ENCODE measurements at regions not wholly inside any gene's neighbourhood (a gene's known extent, or its start where the extent isn't known, plus 50 kb on each side); places are given as distances from the start of the nearest gene placed in this dataset.

- no peak overlapping the region for H3K9ac ChIP-seq (ENCODE audit: control insufficient read depth, extremely low read depth, insufficient read depth, low read length)
- no peak overlapping the region for H3K27ac ChIP-seq (ENCODE audit: control insufficient read depth, insufficient read depth, low read length)
- H3K9me1 ChIP-seq (ENCODE audit: control insufficient read depth, extremely low read depth, insufficient read depth, low read length) = no peaks in the 10 kb centered on the region
- no peak for FAIRE-seq
- dilution Hi-C loops (cut with MboI; ENCODE audit: extremely low pct_ligation_motif_present, low sequenced_read_pairs) = no loop called here
- H3K36me3 ChIP-seq (ENCODE audit: control insufficient read depth in 2 of 2, extremely low read depth in 1 of 2, insufficient read depth in 2 of 2, low read length in 2 of 2) = no peaks in the 10 kb centered on the region
- no peaks in the 10 kb centered on the region for H3K79me2 ChIP-seq (ENCODE audit: control insufficient read depth, insufficient read depth, low read length)
- H3K4me1 ChIP-seq (ENCODE audit: control insufficient read depth, extremely low read depth, insufficient read depth, low read length) = no peaks in the 10 kb centered on the region
- no peaks in the 10 kb centered on the region for H4K20me1 ChIP-seq (ENCODE audit: control insufficient read depth, extremely low read depth, insufficient read depth, low read length)
- no peak overlapping the region for H2AFZ ChIP-seq (ENCODE audit: control insufficient read depth, low read length)
- no peaks in the 10 kb centered on the region for H3K27me3 ChIP-seq (ENCODE audit: control insufficient read depth, extremely low read depth, insufficient read depth, low read length)
- H3K4me2 ChIP-seq (ENCODE audit: control insufficient read depth, extremely low read depth, insufficient read depth, low read depth, low read length) = no peak overlapping the region
- no peak for DNase-seq (ENCODE audit: low read depth, low spot score)
- H3K9me3 ChIP-seq (ENCODE audit: control insufficient read depth, low read depth, low read length) = no peaks in the 10 kb centered on the region
- TF ChIP-seq EZH2 (IDR thresholded peaks at IDR 0.05; ENCODE audit: low read length) (no peak), CTCF (optimal IDR thresholded peaks at IDR 0.05 in 1 of 3, IDR thresholded peaks at IDR 0.05 in 1 of 3, conservative IDR thresholded peaks at IDR 0.05 in 1 of 3; ENCODE audit: extremely low read depth in 1 of 3, insufficient read depth in 2 of 3, low read length in 3 of 3) (no peak)
- no peak overlapping the region for H3K4me3 ChIP-seq (ENCODE audit: control insufficient read depth in 2 of 3, extremely low read depth in 1 of 3, insufficient read depth in 2 of 3, low read depth in 1 of 3, low read length in 3 of 3)
Measured at GRCh38 chr16:85987750-85988078, 88.8 kb downstream of the IRF8 start.

DNA sequence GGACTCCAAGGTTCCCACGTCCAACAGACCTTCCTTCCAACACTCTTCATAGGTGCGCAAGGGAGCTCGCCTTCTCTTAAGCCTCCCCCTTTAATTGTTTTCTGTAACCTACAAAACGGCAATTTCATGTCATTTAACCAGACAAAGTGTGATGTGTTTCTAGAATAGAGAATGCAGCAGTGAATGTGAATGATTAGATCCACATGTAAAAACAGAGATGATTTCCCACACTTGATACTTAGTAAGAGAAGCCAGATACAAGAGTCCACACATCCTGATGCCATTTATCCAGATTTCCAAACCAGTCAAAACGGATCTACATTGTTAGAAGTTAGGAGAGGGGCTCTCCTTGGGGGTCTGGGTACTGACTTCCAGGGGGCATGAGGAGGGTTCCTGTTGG lies 89.3 kb downstream of the IRF8 start:
- H3K27me3 ChIP-seq (ENCODE audit: control insufficient read depth, extremely low read depth, insufficient read depth, low read length) = no peaks in the 10 kb centered on the region
- no peak for FAIRE-seq

More for the DNA sequence above, 89.3 kb downstream of the IRF8 start:
- no peaks in the 10 kb centered on the region for H3K9me3 ChIP-seq (ENCODE audit: control insufficient read depth, low read depth, low read length)
- no peaks in the 10 kb centered on the region for H3K79me2 ChIP-seq (ENCODE audit: control insufficient read depth, insufficient read depth, low read length)
- H3K4me1 ChIP-seq (ENCODE audit: control insufficient read depth, extremely low read depth, insufficient read depth, low read length) = no peaks in the 10 kb centered on the region
- dilution Hi-C loops (cut with MboI; ENCODE audit: extremely low pct_ligation_motif_present, low sequenced_read_pairs) = no loop called here
- H4K20me1 ChIP-seq (ENCODE audit: control insufficient read depth, extremely low read depth, insufficient read depth, low read length) = no peaks in the 10 kb centered on the region
- no peak overlapping the region for H2AFZ ChIP-seq (ENCODE audit: control insufficient read depth, low read length)
- no peak overlapping the region for H3K4me3 ChIP-seq (ENCODE audit: control insufficient read depth in 2 of 3, extremely low read depth in 1 of 3, insufficient read depth in 2 of 3, low read depth in 1 of 3, low read length in 3 of 3)
- TF ChIP-seq EZH2 (IDR thresholded peaks at IDR 0.05; ENCODE audit: low read length) (no peak), CTCF (optimal IDR thresholded peaks at IDR 0.05 in 1 of 3, IDR thresholded peaks at IDR 0.05 in 1 of 3, conservative IDR thresholded peaks at IDR 0.05 in 1 of 3; ENCODE audit: extremely low read depth in 1 of 3, insufficient read depth in 2 of 3, low read length in 3 of 3) (no peak)
- H3K9me1 ChIP-seq (ENCODE audit: control insufficient read depth, extremely low read depth, insufficient read depth, low read length) = no peaks in the 10 kb centered on the region
- no peaks in the 10 kb centered on the region for H3K36me3 ChIP-seq (ENCODE audit: control insufficient read depth in 2 of 2, extremely low read depth in 1 of 2, insufficient read depth in 2 of 2, low read length in 2 of 2)
- no peak overlapping the region for H3K27ac ChIP-seq (ENCODE audit: control insufficient read depth, insufficient read depth, low read length)
- no peak overlapping the region for H3K9ac ChIP-seq (ENCODE audit: control insufficient read depth, extremely low read depth, insufficient read depth, low read length)
- no peak overlapping the region for H3K4me2 ChIP-seq (ENCODE audit: control insufficient read depth, extremely low read depth, insufficient read depth, low read depth, low read length)
- no peak for DNase-seq (ENCODE audit: low read depth, low spot score)

Data from keratinocyte (primary cell).